ENCODE measurements at regions not wholly inside any gene's neighbourhood (a gene's known extent, or its start where the extent isn't known, plus 50 kb on each side); places are given as distances from the start of the nearest gene placed in this dataset.

GRCh38 chr3:99006686-99007085, 105.2 kb upstream of the DCBLD2 start:
- no peaks in the 10 kb centered on the region for H3K27me3 ChIP-seq
- no peaks in the 10 kb centered on the region for H3K79me2 ChIP-seq (ENCODE audit: low read depth)
- no peaks in the 10 kb centered on the region for H3K9me3 ChIP-seq (ENCODE audit: low read depth)
- H3K4me3 ChIP-seq: no peak overlapping the region
- no peak for TF ChIP-seq EZH2 (IDR thresholded peaks at IDR 0.05)
- no peak for TF ChIP-seq EZH2phosphoT487 (IDR thresholded peaks at IDR 0.05)
- no peak for TF ChIP-seq CTCF (IDR thresholded peaks at IDR 0.05)
- no peaks in the 10 kb centered on the region for H3K36me3 ChIP-seq
- H3K4me1 Mint-ChIP-seq: peaks cover under 1% of the 10 kb centered on the region
- no peaks in the 10 kb centered on the region for H3K4me1 ChIP-seq
- no peaks in the 10 kb centered on the region for H3K9me3 Mint-ChIP-seq
- no peaks in the 10 kb centered on the region for H4K20me1 ChIP-seq (ENCODE audit: low read depth)
- no peaks in the 10 kb centered on the region for H3K36me3 Mint-ChIP-seq
- peaks cover 5% of the 10 kb centered on the region for H3K27me3 Mint-ChIP-seq (ENCODE audit: insufficient read depth, low read depth)
- H3K27ac ChIP-seq: no peak overlapping the region
- no peak overlapping the region for H2AFZ ChIP-seq (replicated peaks)
- H3K9ac ChIP-seq: no peak overlapping the region
- no peaks in the 10 kb centered on the region for H3F3A ChIP-seq (ENCODE audit: low read depth)
- no peak overlapping the region for H3K4me3 Mint-ChIP-seq
- H3K4me2 ChIP-seq: no peak overlapping the region
- no peak for DNase-seq (ENCODE audit: low spot score)
- H3K27ac Mint-ChIP-seq: no peak overlapping the region

- no peak for DNase-seq (ENCODE audit: low spot score)
- Histone ChIP-seq H3K9me3 (ENCODE audit: low read depth) (no peaks in the 10 kb centered on the region), H3K4me3 (no peak overlapping the region), H3K4me1 (no peaks in the 10 kb centered on the region), H3K79me2 (ENCODE audit: low read depth) (no peaks in the 10 kb centered on the region), H3K9ac (no peak overlapping the region), H3K27ac (no peak overlapping the region), H3K36me3 (no peaks in the 10 kb centered on the region), H3F3A (ENCODE audit: low read depth) (no peaks in the 10 kb centered on the region), H3K4me2 (no peak overlapping the region), H3K27me3 (no peaks in the 10 kb centered on the region), H2AFZ (replicated peaks) (no peak overlapping the region), H4K20me1 (ENCODE audit: low read depth) (no peaks in the 10 kb centered on the region)
- no peak overlapping the region for H3K27ac Mint-ChIP-seq
- no peak for TF ChIP-seq CTCF (IDR thresholded peaks at IDR 0.05)
- TF ChIP-seq EZH2 (IDR thresholded peaks at IDR 0.05): no peak
- no peak for TF ChIP-seq EZH2phosphoT487 (IDR thresholded peaks at IDR 0.05)
- H3K4me1 Mint-ChIP-seq: no peaks in the 10 kb centered on the region
- no peaks in the 10 kb centered on the region for H3K9me3 Mint-ChIP-seq
- no peak overlapping the region for H3K4me3 Mint-ChIP-seq
- peaks cover 4% of the 10 kb centered on the region for H3K27me3 Mint-ChIP-seq (ENCODE audit: insufficient read depth, low read depth)
- H3K36me3 Mint-ChIP-seq: no peaks in the 10 kb centered on the region
Observed at GRCh38 chr3:98999675-99000074, 98.2 kb upstream of the DCBLD2 start.

GRCh38 chr3:98994128-98994762, 92.8 kb upstream of the DCBLD2 start:
- H3K27me3 ChIP-seq: no peaks in the 10 kb centered on the region
- H3K27me3 Mint-ChIP-seq (ENCODE audit: insufficient read depth, low read depth): no peaks in the 10 kb centered on the region
- H3K36me3 Mint-ChIP-seq: no peaks in the 10 kb centered on the region
- no peak overlapping the region for H3K27ac ChIP-seq
- H3F3A ChIP-seq (ENCODE audit: low read depth): no peaks in the 10 kb centered on the region
- H3K4me2 ChIP-seq: no peak overlapping the region
- H3K9me3 Mint-ChIP-seq: no peaks in the 10 kb centered on the region
- no peaks in the 10 kb centered on the region for H3K36me3 ChIP-seq
- no peak for TF ChIP-seq EZH2 (IDR thresholded peaks at IDR 0.05)
- TF ChIP-seq EZH2phosphoT487 (IDR thresholded peaks at IDR 0.05): no peak
- peak; percentile 75 for TF ChIP-seq CTCF (IDR thresholded peaks at IDR 0.05)
- no peak overlapping the region for H3K9ac ChIP-seq
- no peak overlapping the region for H3K4me3 ChIP-seq
- H2AFZ ChIP-seq (replicated peaks): no peak overlapping the region
- H4K20me1 ChIP-seq (ENCODE audit: low read depth): no peaks in the 10 kb centered on the region
- no peaks in the 10 kb centered on the region for H3K4me1 ChIP-seq
- no peaks in the 10 kb centered on the region for H3K9me3 ChIP-seq (ENCODE audit: low read depth)
- peak; percentile 46 for DNase-seq (ENCODE audit: low spot score)
- no peaks in the 10 kb centered on the region for H3K4me1 Mint-ChIP-seq
- no peaks in the 10 kb centered on the region for H3K79me2 ChIP-seq (ENCODE audit: low read depth)
- H3K4me3 Mint-ChIP-seq: no peak overlapping the region
- no peak overlapping the region for H3K27ac Mint-ChIP-seq

Measured in neural progenitor cell (in vitro differentiated cells).